ENCODE measurements at regions not wholly inside any gene's neighbourhood (a gene's known extent, or its start where the extent isn't known, plus 50 kb on each side); places are given as distances from the start of the nearest gene placed in this dataset.

GRCh38 chr5:74127381-74128320 is 501.7 kb downstream of the ARHGEF28 start (continued):
- no peak for TF ChIP-seq SUPT20H (IDR thresholded peaks at IDR 0.05; ENCODE audit: borderline replicate concordance, control insufficient read depth, low read depth, low read length)

- ATAC-seq (no peak), FAIRE-seq (no peak), DNase-seq (ENCODE audit: low read depth, low spot score) (no peak)
- Histone ChIP-seq H4K20me1 (ENCODE audit: control insufficient read depth, insufficient read depth) (no peaks in the 10 kb centered on the region), H3K4me1 (ENCODE audit: control insufficient read depth, insufficient read depth, low read length) (no peaks in the 10 kb centered on the region), H3K9ac (ENCODE audit: control insufficient read depth, insufficient read depth, low read length) (no peak overlapping the region), H3K36me3 (ENCODE audit: control insufficient read depth in 2 of 2, insufficient read depth in 2 of 2, low read length in 1 of 2) (no peaks in the 10 kb centered on the region), H3K79me2 (ENCODE audit: control insufficient read depth, insufficient read depth, low read length) (no peaks in the 10 kb centered on the region), H3K27me3 (replicated peaks in 1 of 2; ENCODE audit: control insufficient read depth in 2 of 2, insufficient read depth in 2 of 2, low read length in 1 of 2) (peaks cover 1 to 4% of the 10 kb centered on the region in 2 experiments; a peak in 1 of 4 replicates), H3K9me3 (replicated peaks; ENCODE audit: control insufficient read depth, insufficient read depth, low read length) (no peaks in the 10 kb centered on the region), H3K4me2 (ENCODE audit: control insufficient read depth, insufficient read depth) (no peak overlapping the region), H2AFZ (ENCODE audit: control insufficient read depth, low read depth, low read length) (no peak overlapping the region), H3K27ac (ENCODE audit: control insufficient read depth, insufficient read depth) (no peak overlapping the region), H3K4me3 (no peak overlapping the region)
- RAD21 ChIA-PET (ENCODE audit: unreplicated experiment) = no interaction called here
- in situ Hi-C loops (cut with MboI) = no loop called here
- SMC1A ChIA-PET (ENCODE audit: uncharacterized antibody, unreplicated experiment) = no interaction called here
- WGBS (ENCODE audit: insufficient coverage, insufficient replicate concordance, low lambda C conversion rate, missing lambda C conversion rate) = 0% methylated on average over 1 of the region's 1 CpG
- POLR2A ChIA-PET = no interaction called here
- intact Hi-C loops (cut with micrococcal nuclease; ENCODE audit: unreplicated experiment) = no loop called here
- no TSS peak for BruUV-seq (replicated peaks)
- CTCF ChIA-PET = interaction anchor here (1.4 kb wide), 1 partner anchor 10 kb away, joined by 4 read pairs; no protein-coding TSS in a partner anchor
- TF ChIP-seq GABPA (IDR thresholded peaks at IDR 0.05; ENCODE audit: low read depth) (no peak), ATF3 (IDR thresholded peaks at IDR 0.05; ENCODE audit: borderline replicate concordance, extremely low read depth, low read depth, low read length) (no peak), PRDM15 (CRISPR knock-in tag; IDR thresholded peaks at IDR 0.05) (no peak), GATAD2B (conservative IDR thresholded peaks at IDR 0.05; ENCODE audit: low read depth) (no peak), SPI1 (IDR thresholded peaks at IDR 0.05; ENCODE audit: borderline replicate concordance, insufficient read depth, low read depth, low read length) (no peak), SREBF1 (IDR thresholded peaks at IDR 0.05; ENCODE audit: low read length) (no peak), ETV6 (conservative IDR thresholded peaks at IDR 0.05 in 1 of 2, IDR thresholded peaks at IDR 0.05 in 1 of 2; ENCODE audit: borderline replicate concordance in 1 of 2, low read depth in 1 of 2) (no peak), BCL11A (IDR thresholded peaks at IDR 0.05; ENCODE audit: low read depth, low read length) (no peak), CBFB (IDR thresholded peaks at IDR 0.05; ENCODE audit: low read depth) (no peak), TAF1 (IDR thresholded peaks at IDR 0.05; ENCODE audit: borderline replicate concordance, low read depth, low read length) (no peak), PKNOX1 (IDR thresholded peaks at IDR 0.05) (no peak), USF1 (IDR thresholded peaks at IDR 0.05; ENCODE audit: borderline replicate concordance, extremely low read length, insufficient read depth, low read depth, low read length) (no peak), NFYB (IDR thresholded peaks at IDR 0.05; ENCODE audit: insufficient read depth, low read depth, low read length) (no peak), RCOR1 (conservative IDR thresholded peaks at IDR 0.05; ENCODE audit: low read depth, low read length) (no peak)
Observed at GRCh38 chr5:74126294-74126693, 500.3 kb downstream of the ARHGEF28 start.
